ENCODE measurements at regions not wholly inside any gene's neighbourhood (a gene's known extent, or its start where the extent isn't known, plus 50 kb on each side); places are given as distances from the start of the nearest gene placed in this dataset.

DNA sequence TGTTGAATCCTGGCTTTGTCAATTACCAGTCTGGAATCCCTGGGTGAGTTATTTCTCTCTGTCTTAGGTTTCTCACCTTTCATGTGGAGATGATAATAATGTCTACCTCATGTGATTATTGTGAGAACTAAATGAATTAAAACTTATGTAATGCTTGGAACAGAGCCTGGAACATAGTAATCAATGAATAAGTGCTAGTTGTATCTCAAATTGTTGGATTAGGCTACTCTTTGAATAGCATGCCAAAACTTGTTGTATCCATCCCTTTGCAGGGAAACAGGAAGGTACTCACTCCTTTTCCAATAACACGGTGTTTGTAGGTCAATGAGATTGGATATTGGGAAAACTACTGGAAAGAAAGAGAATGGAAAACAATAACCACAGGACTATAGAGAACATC, 796.6 kb upstream of the ZEB2 start (continued):
- TF ChIP-seq EZH2 (IDR thresholded peaks at IDR 0.05; ENCODE audit: low read depth, unreplicated experiment) = no peak

DNA sequence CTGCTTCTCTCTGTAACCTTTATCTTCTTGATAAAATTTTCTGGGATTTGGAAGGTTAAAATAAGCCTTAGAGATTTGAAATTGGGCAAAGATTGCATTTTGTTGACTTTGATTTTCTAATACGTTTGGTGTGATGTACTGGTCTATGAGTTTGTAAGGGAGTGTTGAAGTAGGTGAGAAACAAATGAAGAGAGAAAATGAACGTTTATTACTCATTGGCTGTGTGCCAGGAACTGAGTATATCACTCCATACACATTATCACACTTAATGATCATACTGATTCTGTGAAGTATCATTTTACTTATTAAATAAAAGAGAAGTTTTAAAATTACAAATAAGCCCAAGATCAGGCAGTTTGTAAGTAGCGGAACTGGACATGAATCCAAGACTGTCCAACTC, 795.1 kb upstream of the ZEB2 start:
- H3K27me3 Mint-ChIP-seq (ENCODE audit: insufficient read depth, low read depth, poor library complexity) = no peaks in the 10 kb centered on the region

More for the DNA sequence above, 795.1 kb upstream of the ZEB2 start:
- Histone ChIP-seq H3K4me2 (no peak overlapping the region), H3F3A (replicated peaks; ENCODE audit: low read depth) (no peaks in the 10 kb centered on the region), H3K9me2 (ENCODE audit: insufficient read depth) (0 out of 2 replicates have a peak, but pooled peaks cover 4% of the 10 kb centered on the region), H3K27ac (ENCODE audit: low read depth) (no peak overlapping the region), H2AFZ (no peak overlapping the region), H3K4me1 (ENCODE audit: insufficient read depth) (no peaks in the 10 kb centered on the region), H4K20me1 (replicated peaks; ENCODE audit: insufficient read depth) (no peaks in the 10 kb centered on the region), H3K4me3 (no peak overlapping the region), H3K79me2 (replicated peaks; ENCODE audit: insufficient read depth) (no peaks in the 10 kb centered on the region), H3K36me3 (ENCODE audit: insufficient read depth) (no peaks in the 10 kb centered on the region), H3K27me3 (ENCODE audit: insufficient read depth) (no peaks in the 10 kb centered on the region)
- no peaks in the 10 kb centered on the region for H3K4me1 Mint-ChIP-seq
- H3K4me3 Mint-ChIP-seq = no peak overlapping the region
- H3K9me3 Mint-ChIP-seq = peaks cover 19% of the 10 kb centered on the region
- peaks cover 10% of the 10 kb centered on the region for H3K36me3 Mint-ChIP-seq (ENCODE audit: low read depth)
- DNase-seq (ENCODE audit: low spot score) (no peak), ATAC-seq (no peak)
- no peak for TF ChIP-seq EZH2phosphoT487 (IDR thresholded peaks at IDR 0.05; ENCODE audit: unreplicated experiment)
- TF ChIP-seq, protein P1, sequence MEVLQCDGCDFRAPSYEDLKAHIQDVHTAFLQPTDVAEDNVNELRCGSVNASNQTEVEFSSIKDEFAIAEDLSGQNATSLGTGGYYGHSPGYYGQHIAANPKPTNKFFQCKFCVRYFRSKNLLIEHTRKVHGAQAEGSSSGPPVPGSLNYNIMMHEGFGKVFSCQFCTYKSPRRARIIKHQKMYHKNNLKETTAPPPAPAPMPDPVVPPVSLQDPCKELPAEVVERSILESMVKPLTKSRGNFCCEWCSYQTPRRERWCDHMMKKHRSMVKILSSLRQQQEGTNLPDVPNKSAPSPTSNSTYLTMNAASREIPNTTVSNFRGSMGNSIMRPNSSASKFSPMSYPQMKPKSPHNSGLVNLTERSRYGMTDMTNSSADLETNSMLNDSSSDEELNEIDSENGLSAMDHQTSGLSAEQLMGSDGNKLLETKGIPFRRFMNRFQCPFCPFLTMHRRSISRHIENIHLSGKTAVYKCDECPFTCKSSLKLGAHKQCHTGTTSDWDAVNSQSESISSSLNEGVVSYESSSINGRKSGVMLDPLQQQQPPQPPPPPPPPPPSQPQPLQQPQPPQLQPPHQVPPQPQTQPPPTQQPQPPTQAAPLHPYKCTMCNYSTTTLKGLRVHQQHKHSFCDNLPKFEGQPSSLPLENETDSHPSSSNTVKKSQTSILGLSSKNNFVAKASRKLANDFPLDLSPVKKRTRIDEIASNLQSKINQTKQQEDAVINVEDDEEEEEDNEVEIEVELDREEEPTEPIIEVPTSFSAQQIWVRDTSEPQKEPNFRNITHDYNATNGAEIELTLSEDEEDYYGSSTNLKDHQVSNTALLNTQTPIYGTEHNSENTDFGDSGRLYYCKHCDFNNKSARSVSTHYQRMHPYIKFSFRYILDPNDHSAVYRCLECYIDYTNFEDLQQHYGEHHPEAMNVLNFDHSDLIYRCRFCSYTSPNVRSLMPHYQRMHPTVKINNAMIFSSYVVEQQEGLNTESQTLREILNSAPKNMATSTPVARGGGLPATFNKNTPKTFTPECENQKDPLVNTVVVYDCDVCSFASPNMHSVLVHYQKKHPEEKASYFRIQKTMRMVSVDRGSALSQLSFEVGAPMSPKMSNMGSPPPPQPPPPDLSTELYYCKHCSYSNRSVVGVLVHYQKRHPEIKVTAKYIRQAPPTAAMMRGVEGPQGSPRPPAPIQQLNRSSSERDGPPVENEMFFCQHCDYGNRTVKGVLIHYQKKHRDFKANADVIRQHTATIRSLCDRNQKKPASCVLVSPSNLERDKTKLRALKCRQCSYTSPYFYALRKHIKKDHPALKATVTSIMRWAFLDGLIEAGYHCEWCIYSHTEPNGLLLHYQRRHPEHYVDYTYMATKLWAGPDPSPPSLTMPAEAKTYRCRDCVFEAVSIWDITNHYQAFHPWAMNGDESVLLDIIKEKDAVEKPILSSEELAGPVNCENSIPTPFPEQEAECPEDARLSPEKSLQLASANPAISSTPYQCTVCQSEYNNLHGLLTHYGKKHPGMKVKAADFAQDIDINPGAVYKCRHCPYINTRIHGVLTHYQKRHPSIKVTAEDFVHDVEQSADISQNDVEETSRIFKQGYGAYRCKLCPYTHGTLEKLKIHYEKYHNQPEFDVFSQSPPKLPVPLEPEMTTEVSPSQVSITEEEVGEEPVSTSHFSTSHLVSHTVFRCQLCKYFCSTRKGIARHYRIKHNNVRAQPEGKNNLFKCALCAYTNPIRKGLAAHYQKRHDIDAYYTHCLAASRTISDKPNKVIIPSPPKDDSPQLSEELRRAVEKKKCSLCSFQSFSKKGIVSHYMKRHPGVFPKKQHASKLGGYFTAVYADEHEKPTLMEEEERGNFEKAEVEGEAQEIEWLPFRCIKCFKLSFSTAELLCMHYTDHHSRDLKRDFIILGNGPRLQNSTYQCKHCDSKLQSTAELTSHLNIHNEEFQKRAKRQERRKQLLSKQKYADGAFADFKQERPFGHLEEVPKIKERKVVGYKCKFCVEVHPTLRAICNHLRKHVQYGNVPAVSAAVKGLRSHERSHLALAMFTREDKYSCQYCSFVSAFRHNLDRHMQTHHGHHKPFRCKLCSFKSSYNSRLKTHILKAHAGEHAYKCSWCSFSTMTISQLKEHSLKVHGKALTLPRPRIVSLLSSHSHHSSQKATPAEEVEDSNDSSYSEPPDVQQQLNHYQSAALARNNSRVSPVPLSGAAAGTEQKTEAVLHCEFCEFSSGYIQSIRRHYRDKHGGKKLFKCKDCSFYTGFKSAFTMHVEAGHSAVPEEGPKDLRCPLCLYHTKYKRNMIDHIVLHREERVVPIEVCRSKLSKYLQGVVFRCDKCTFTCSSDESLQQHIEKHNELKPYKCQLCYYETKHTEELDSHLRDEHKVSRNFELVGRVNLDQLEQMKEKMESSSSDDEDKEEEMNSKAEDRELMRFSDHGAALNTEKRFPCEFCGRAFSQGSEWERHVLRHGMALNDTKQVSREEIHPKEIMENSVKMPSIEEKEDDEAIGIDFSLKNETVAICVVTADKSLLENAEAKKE (CRISPR knock-in tag; IDR thresholded peaks at IDR 0.05) = no peak
- no peak for TF ChIP-seq NANOG (IDR thresholded peaks at IDR 0.05; ENCODE audit: borderline replicate concordance)
- no peak for TF ChIP-seq ZNF114 (CRISPR knock-in tag; IDR thresholded peaks at IDR 0.05)
- TF ChIP-seq, protein P2, sequence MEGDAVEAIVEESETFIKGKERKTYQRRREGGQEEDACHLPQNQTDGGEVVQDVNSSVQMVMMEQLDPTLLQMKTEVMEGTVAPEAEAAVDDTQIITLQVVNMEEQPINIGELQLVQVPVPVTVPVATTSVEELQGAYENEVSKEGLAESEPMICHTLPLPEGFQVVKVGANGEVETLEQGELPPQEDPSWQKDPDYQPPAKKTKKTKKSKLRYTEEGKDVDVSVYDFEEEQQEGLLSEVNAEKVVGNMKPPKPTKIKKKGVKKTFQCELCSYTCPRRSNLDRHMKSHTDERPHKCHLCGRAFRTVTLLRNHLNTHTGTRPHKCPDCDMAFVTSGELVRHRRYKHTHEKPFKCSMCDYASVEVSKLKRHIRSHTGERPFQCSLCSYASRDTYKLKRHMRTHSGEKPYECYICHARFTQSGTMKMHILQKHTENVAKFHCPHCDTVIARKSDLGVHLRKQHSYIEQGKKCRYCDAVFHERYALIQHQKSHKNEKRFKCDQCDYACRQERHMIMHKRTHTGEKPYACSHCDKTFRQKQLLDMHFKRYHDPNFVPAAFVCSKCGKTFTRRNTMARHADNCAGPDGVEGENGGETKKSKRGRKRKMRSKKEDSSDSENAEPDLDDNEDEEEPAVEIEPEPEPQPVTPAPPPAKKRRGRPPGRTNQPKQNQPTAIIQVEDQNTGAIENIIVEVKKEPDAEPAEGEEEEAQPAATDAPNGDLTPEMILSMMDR (conservative IDR thresholded peaks at IDR 0.05; ENCODE audit: low read depth in 2 of 2) = no peak
- TF ChIP-seq POLR2AphosphoS5 (IDR thresholded peaks at IDR 0.05; ENCODE audit: low read depth) = no peak
- no peak for TF ChIP-seq EZH2 (IDR thresholded peaks at IDR 0.05; ENCODE audit: low read depth, unreplicated experiment)
- TF ChIP-seq ZNF331 (CRISPR knock-in tag; IDR thresholded peaks at IDR 0.05; ENCODE audit: low read depth) = no peak
- TF ChIP-seq CREB1 (CRISPR knock-in tag; IDR thresholded peaks at IDR 0.05; ENCODE audit: low read depth) = no peak
- TF ChIP-seq, protein P3, sequence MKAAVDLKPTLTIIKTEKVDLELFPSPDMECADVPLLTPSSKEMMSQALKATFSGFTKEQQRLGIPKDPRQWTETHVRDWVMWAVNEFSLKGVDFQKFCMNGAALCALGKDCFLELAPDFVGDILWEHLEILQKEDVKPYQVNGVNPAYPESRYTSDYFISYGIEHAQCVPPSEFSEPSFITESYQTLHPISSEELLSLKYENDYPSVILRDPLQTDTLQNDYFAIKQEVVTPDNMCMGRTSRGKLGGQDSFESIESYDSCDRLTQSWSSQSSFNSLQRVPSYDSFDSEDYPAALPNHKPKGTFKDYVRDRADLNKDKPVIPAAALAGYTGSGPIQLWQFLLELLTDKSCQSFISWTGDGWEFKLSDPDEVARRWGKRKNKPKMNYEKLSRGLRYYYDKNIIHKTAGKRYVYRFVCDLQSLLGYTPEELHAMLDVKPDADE (IDR thresholded peaks at IDR 0.05) = no peak
- no peak for TF ChIP-seq STAT1 (IDR thresholded peaks at IDR 0.05; ENCODE audit: unreplicated experiment)
- TF ChIP-seq JUNB (IDR thresholded peaks at IDR 0.05; ENCODE audit: unreplicated experiment) = no peak
- TF ChIP-seq, protein P4, sequence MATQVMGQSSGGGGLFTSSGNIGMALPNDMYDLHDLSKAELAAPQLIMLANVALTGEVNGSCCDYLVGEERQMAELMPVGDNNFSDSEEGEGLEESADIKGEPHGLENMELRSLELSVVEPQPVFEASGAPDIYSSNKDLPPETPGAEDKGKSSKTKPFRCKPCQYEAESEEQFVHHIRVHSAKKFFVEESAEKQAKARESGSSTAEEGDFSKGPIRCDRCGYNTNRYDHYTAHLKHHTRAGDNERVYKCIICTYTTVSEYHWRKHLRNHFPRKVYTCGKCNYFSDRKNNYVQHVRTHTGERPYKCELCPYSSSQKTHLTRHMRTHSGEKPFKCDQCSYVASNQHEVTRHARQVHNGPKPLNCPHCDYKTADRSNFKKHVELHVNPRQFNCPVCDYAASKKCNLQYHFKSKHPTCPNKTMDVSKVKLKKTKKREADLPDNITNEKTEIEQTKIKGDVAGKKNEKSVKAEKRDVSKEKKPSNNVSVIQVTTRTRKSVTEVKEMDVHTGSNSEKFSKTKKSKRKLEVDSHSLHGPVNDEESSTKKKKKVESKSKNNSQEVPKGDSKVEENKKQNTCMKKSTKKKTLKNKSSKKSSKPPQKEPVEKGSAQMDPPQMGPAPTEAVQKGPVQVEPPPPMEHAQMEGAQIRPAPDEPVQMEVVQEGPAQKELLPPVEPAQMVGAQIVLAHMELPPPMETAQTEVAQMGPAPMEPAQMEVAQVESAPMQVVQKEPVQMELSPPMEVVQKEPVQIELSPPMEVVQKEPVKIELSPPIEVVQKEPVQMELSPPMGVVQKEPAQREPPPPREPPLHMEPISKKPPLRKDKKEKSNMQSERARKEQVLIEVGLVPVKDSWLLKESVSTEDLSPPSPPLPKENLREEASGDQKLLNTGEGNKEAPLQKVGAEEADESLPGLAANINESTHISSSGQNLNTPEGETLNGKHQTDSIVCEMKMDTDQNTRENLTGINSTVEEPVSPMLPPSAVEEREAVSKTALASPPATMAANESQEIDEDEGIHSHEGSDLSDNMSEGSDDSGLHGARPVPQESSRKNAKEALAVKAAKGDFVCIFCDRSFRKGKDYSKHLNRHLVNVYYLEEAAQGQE (IDR thresholded peaks at IDR 0.05; ENCODE audit: unreplicated experiment) = no peak
- H3K27ac Mint-ChIP-seq = no peak overlapping the region

Measured in GM23338 (cell line).